ENCODE measurements at regions not wholly inside any gene's neighbourhood (a gene's known extent, or its start where the extent isn't known, plus 50 kb on each side); places are given as distances from the start of the nearest gene placed in this dataset.

- 4% methylated on average over 2 of the region's 2 CpGs for WGBS (ENCODE audit: low lambda C conversion rate)
- Histone ChIP-seq H3K36me3 (replicated peaks in 1 of 2; ENCODE audit: control insufficient read depth in 1 of 2, insufficient read depth in 2 of 2, low read length in 1 of 2) (no peaks in the 10 kb centered on the region), H3K27me3 (ENCODE audit: insufficient read depth) (no peaks in the 10 kb centered on the region), H3K9ac (no peak overlapping the region), H2AFZ (ENCODE audit: low read depth) (no peak overlapping the region), H4K20me1 (ENCODE audit: insufficient read depth) (no peaks in the 10 kb centered on the region), H3K27ac (ENCODE audit: low read depth in 2 of 2, low read length in 1 of 2) (no peak overlapping the region), H3K4me2 (no peak overlapping the region), H3K4me1 (ENCODE audit: control insufficient read depth in 1 of 2, insufficient read depth in 2 of 2, low read depth in 1 of 2, low read length in 1 of 2) (no peaks in the 10 kb centered on the region), H3F3A (replicated peaks; ENCODE audit: insufficient read depth) (no peaks in the 10 kb centered on the region), H3K9me2 (no peaks in the 10 kb centered on the region), H3K4me3 (ENCODE audit: low read depth in 2 of 2, low read length in 1 of 2) (no peak overlapping the region), H3K9me3 (peaks cover 8% of the 10 kb centered on the region; the same call in 1 of the 2 replicates), H3K79me2 (ENCODE audit: insufficient read depth) (no peaks in the 10 kb centered on the region)
- no peak for TF ChIP-seq FOXJ3 (CRISPR knock-in tag; IDR thresholded peaks at IDR 0.05)
- no peak for TF ChIP-seq SIN3A (IDR thresholded peaks at IDR 0.05; ENCODE audit: borderline replicate concordance, low read depth, low read length)
- TF ChIP-seq MAX (IDR thresholded peaks at IDR 0.05; ENCODE audit: low read depth), result no peak
- TF ChIP-seq TAF1 (IDR thresholded peaks at IDR 0.05; ENCODE audit: borderline replicate concordance, low read depth, low read length), result no peak
- TF ChIP-seq SMC3 (IDR thresholded peaks at IDR 0.05; ENCODE audit: low read depth, low read length), result no peak
- no peak for TF ChIP-seq USF1 (IDR thresholded peaks at IDR 0.05; ENCODE audit: borderline replicate concordance, low read depth)
- no peak for TF ChIP-seq GATA2 (CRISPR knock-in tag; IDR thresholded peaks at IDR 0.05)
- TF ChIP-seq POLR2AphosphoS5 (IDR thresholded peaks at IDR 0.05; ENCODE audit: low read depth, low read length), result no peak
- no peak for TF ChIP-seq MEF2A (IDR thresholded peaks at IDR 0.05; ENCODE audit: borderline replicate concordance, low read depth)
- no peak for TF ChIP-seq MXI1 (IDR thresholded peaks at IDR 0.05; ENCODE audit: low read depth, low read length)
- no peak for TF ChIP-seq RFX5 (IDR thresholded peaks at IDR 0.05; ENCODE audit: low read length)
- TF ChIP-seq FOSL2 (IDR thresholded peaks at IDR 0.05; ENCODE audit: borderline replicate concordance, low read depth), result no peak
- TF ChIP-seq CTCF (IDR thresholded peaks at IDR 0.05), result no peak
- TF ChIP-seq NFIC (IDR thresholded peaks at IDR 0.05; ENCODE audit: borderline replicate concordance), result no peak
- no peak for TF ChIP-seq REST (IDR thresholded peaks at IDR 0.05; ENCODE audit: low read depth, low read length)
- ChIA-PET POLR2A (no interaction called here), CTCF (no interaction called here)
- DNase-seq, result no peak
Observed at GRCh38 chr4:28811025-28811424, 1909.1 kb upstream of the PCDH7 start.

Measured in SK-N-SH (cell line).